ENCODE measurements at regions not wholly inside any gene's neighbourhood (a gene's known extent, or its start where the extent isn't known, plus 50 kb on each side); places are given as distances from the start of the nearest gene placed in this dataset.

DNA sequence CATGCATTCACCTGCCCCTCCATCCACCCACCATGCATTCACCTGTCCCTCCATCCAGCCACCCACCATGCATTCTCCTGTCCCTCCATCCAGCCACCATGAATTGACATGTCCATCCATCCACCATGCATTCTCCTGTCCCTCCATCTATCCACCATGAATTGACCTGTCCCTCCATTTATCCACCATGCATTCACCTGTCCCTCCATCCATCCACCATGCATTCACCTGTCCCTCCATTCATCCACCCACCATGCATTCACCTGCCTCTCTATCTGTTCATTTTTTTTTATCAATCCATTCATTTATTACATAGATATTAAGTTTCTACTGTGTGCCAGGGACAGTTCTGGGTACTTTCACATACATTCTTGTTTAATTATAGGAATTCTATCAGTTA lies 69.2 kb downstream of the MYCN start:
- Mint-ChIP-seq H3K27me3 (peaks cover 15% of the 10 kb centered on the region), H3K4me3 (no peak overlapping the region), H3K27ac (no peak overlapping the region), H3K4me1 (peaks cover 3% of the 10 kb centered on the region), H3K36me3 (ENCODE audit: low read depth) (no peaks in the 10 kb centered on the region), H3K9me3 (no peaks in the 10 kb centered on the region)
- no peak for ATAC-seq (ENCODE audit: low read depth)
- ChIA-PET POLR2A (no interaction called here), CTCF (no interaction called here)
- no peak for TF ChIP-seq CTCF (IDR thresholded peaks at IDR 0.05)
- DNase-seq, result no peak
- intact Hi-C loops (cut with micrococcal nuclease), result no loop called here

DNA sequence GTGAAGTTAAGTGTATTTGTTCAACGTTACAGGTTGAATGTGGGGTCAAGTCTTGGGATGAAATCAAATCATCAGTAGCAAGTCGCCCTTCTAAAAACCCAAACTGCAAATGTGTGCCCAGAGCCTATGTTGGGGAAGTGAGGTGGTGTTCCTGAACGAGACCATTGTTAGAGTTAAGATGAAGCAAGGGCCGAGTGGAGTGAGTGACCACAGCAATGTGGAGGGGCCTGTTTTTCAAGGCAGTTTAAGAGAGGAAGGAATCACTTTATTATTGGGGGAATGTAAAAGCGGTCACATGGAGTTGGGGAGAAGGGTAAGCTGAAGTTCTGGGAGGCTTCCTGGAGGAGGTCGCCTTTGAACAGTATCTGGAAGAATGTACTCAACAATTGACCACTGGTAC lies 68.5 kb downstream of the MYCN start:
- intact Hi-C loops (cut with micrococcal nuclease), result no loop called here
- Mint-ChIP-seq H3K36me3 (ENCODE audit: low read depth) (no peaks in the 10 kb centered on the region), H3K27ac (no peak overlapping the region), H3K4me1 (peaks cover 3% of the 10 kb centered on the region), H3K4me3 (no peak overlapping the region), H3K9me3 (no peaks in the 10 kb centered on the region), H3K27me3 (peaks cover 12% of the 10 kb centered on the region)
- CTCF ChIA-PET, result no interaction called here
- POLR2A ChIA-PET, result no interaction called here
- no peak for TF ChIP-seq CTCF (IDR thresholded peaks at IDR 0.05)
- no peak for ATAC-seq (ENCODE audit: low read depth)
- no peak for DNase-seq

- TF ChIP-seq CTCF (IDR thresholded peaks at IDR 0.05), result no peak
- ChIA-PET CTCF (no interaction called here), POLR2A (no interaction called here)
- no peak for DNase-seq
- Mint-ChIP-seq H3K27me3 (peaks cover 8% of the 10 kb centered on the region), H3K4me1 (peaks cover 2% of the 10 kb centered on the region), H3K27ac (no peak overlapping the region), H3K4me3 (no peak overlapping the region), H3K36me3 (ENCODE audit: low read depth) (no peaks in the 10 kb centered on the region), H3K9me3 (no peaks in the 10 kb centered on the region)
- no peak for ATAC-seq (ENCODE audit: low read depth)
- intact Hi-C loops (cut with micrococcal nuclease), result no loop called here
These were observed 68.0 kb downstream of the MYCN start for GRCh38 chr2:16008331-16008850.

GRCh38 chr2:16007167-16007934 lies 67.0 kb downstream of the MYCN start:
- no peaks in the 10 kb centered on the region for H3K9me3 Mint-ChIP-seq
- no peak overlapping the region for H3K4me3 Mint-ChIP-seq
- DNase-seq (no peak), ATAC-seq (ENCODE audit: low read depth) (no peak)
- TF ChIP-seq CTCF (IDR thresholded peaks at IDR 0.05), result no peak
- H3K27me3 Mint-ChIP-seq, result peaks cover 6% of the 10 kb centered on the region
- POLR2A ChIA-PET, result no interaction called here
- H3K4me1 Mint-ChIP-seq, result no peaks in the 10 kb centered on the region
- no peaks in the 10 kb centered on the region for H3K36me3 Mint-ChIP-seq (ENCODE audit: low read depth)
- no peak overlapping the region for H3K27ac Mint-ChIP-seq
- intact Hi-C loops (cut with micrococcal nuclease), result no loop called here
- CTCF ChIA-PET, result no interaction called here

DNA sequence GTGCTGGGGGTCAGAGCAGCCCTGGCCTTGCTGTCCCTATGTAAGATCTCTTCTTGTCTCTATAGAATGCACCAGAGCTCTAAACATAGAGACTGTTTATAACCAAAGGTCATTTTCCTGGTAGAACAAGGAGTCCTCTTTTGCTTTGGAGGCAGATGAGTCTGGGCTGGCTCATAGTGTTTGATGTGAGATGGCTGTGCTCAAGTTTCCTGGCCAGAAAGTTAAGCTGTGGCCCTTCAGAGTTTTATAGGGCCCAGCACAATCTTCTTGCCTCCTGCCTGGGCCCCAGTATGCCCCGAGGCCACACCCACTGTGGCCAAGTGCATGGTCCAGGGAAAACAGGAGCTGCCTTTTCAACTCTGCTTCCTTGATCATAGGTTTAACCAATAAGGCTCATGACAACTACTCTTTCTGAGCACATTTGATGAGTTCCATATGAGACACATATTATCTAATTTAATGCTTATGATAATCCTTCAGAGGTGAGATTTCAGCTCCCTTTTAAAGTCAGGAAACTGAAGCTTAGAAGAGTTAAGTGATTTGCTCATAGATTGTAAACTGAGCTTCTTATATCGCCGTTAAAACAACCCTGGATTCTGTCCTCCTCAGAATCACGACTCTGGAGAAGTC lies 66.3 kb downstream of the MYCN start:
- Mint-ChIP-seq H3K36me3 (ENCODE audit: low read depth) (no peaks in the 10 kb centered on the region), H3K27me3 (peaks cover 6% of the 10 kb centered on the region), H3K4me1 (no peaks in the 10 kb centered on the region), H3K4me3 (no peak overlapping the region), H3K9me3 (no peaks in the 10 kb centered on the region), H3K27ac (no peak overlapping the region)
- ATAC-seq (ENCODE audit: low read depth) (no peak), DNase-seq (no peak)
- no peak for TF ChIP-seq CTCF (IDR thresholded peaks at IDR 0.05)
- ChIA-PET POLR2A (no interaction called here), CTCF (no interaction called here)
- intact Hi-C loops (cut with micrococcal nuclease), result no loop called here

Data from activated B cell treated with CpG ODN at 0.5 μM for 24 hours (primary cell).